ENCODE measurements at regions not wholly inside any gene's neighbourhood (a gene's known extent, or its start where the extent isn't known, plus 50 kb on each side); places are given as distances from the start of the nearest gene placed in this dataset.

GRCh38 chr1:30332116-30333094 lies 391.0 kb downstream of the MATN1 start:
- no peaks in the 10 kb centered on the region for H3K27me3 ChIP-seq (ENCODE audit: control insufficient read depth in 1 of 2, insufficient read depth in 2 of 2, low read length in 2 of 2)
- no peak overlapping the region for H3K4me3 ChIP-seq (ENCODE audit: low read depth in 1 of 2, low read length in 2 of 2)
- H3K27ac ChIP-seq (ENCODE audit: low read depth, low read length): no peak overlapping the region
- no peaks in the 10 kb centered on the region for H3K36me3 ChIP-seq (ENCODE audit: control insufficient read depth in 1 of 2, insufficient read depth in 2 of 2, low read length in 2 of 2)
- H3K4me1 ChIP-seq (ENCODE audit: control insufficient read depth in 1 of 2, insufficient read depth in 2 of 2, low read length in 2 of 2): no peaks in the 10 kb centered on the region
- H3K9ac ChIP-seq (ENCODE audit: low read depth in 1 of 2, low read length in 2 of 2): no peak overlapping the region
- H3K9me3 ChIP-seq (ENCODE audit: control insufficient read depth in 1 of 2, low read length in 2 of 2): no peaks in the 10 kb centered on the region

GRCh38 chr1:30331415-30332065 lies 391.8 kb downstream of the MATN1 start:
- H3K27ac ChIP-seq (ENCODE audit: low read depth, low read length): no peak overlapping the region
- H3K9me3 ChIP-seq (ENCODE audit: control insufficient read depth in 1 of 2, low read length in 2 of 2): no peaks in the 10 kb centered on the region
- H3K4me1 ChIP-seq (ENCODE audit: control insufficient read depth in 1 of 2, insufficient read depth in 2 of 2, low read length in 2 of 2): no peaks in the 10 kb centered on the region
- no peak overlapping the region for H3K4me3 ChIP-seq (ENCODE audit: low read depth in 1 of 2, low read length in 2 of 2)
- H3K27me3 ChIP-seq (ENCODE audit: control insufficient read depth in 1 of 2, insufficient read depth in 2 of 2, low read length in 2 of 2): no peaks in the 10 kb centered on the region
- H3K36me3 ChIP-seq (ENCODE audit: control insufficient read depth in 1 of 2, insufficient read depth in 2 of 2, low read length in 2 of 2): no peaks in the 10 kb centered on the region
- H3K9ac ChIP-seq (ENCODE audit: low read depth in 1 of 2, low read length in 2 of 2): no peak overlapping the region

GRCh38 chr1:30330644-30331043 lies 392.7 kb downstream of the MATN1 start:
- H3K27ac ChIP-seq (ENCODE audit: low read depth, low read length): no peak overlapping the region
- no peaks in the 10 kb centered on the region for H3K27me3 ChIP-seq (ENCODE audit: control insufficient read depth in 1 of 2, insufficient read depth in 2 of 2, low read length in 2 of 2)
- H3K36me3 ChIP-seq (ENCODE audit: control insufficient read depth in 1 of 2, insufficient read depth in 2 of 2, low read length in 2 of 2): no peaks in the 10 kb centered on the region
- H3K9ac ChIP-seq (ENCODE audit: low read depth in 1 of 2, low read length in 2 of 2): no peak overlapping the region
- no peaks in the 10 kb centered on the region for H3K4me1 ChIP-seq (ENCODE audit: control insufficient read depth in 1 of 2, insufficient read depth in 2 of 2, low read length in 2 of 2)
- H3K9me3 ChIP-seq (ENCODE audit: control insufficient read depth in 1 of 2, low read length in 2 of 2): no peaks in the 10 kb centered on the region
- no peak overlapping the region for H3K4me3 ChIP-seq (ENCODE audit: low read depth in 1 of 2, low read length in 2 of 2)

GRCh38 chr1:30329802-30330557 lies 393.4 kb downstream of the MATN1 start:
- no peaks in the 10 kb centered on the region for H3K27me3 ChIP-seq (ENCODE audit: control insufficient read depth in 1 of 2, insufficient read depth in 2 of 2, low read length in 2 of 2)
- no peak overlapping the region for H3K4me3 ChIP-seq (ENCODE audit: low read depth in 1 of 2, low read length in 2 of 2)
- no peaks in the 10 kb centered on the region for H3K9me3 ChIP-seq (ENCODE audit: control insufficient read depth in 1 of 2, low read length in 2 of 2)
- H3K27ac ChIP-seq (ENCODE audit: low read depth, low read length): no peak overlapping the region
- no peak overlapping the region for H3K9ac ChIP-seq (ENCODE audit: low read depth in 1 of 2, low read length in 2 of 2)
- H3K36me3 ChIP-seq (ENCODE audit: control insufficient read depth in 1 of 2, insufficient read depth in 2 of 2, low read length in 2 of 2): no peaks in the 10 kb centered on the region
- H3K4me1 ChIP-seq (ENCODE audit: control insufficient read depth in 1 of 2, insufficient read depth in 2 of 2, low read length in 2 of 2): no peaks in the 10 kb centered on the region

- Histone ChIP-seq H3K36me3 (ENCODE audit: control insufficient read depth in 1 of 2, insufficient read depth in 2 of 2, low read length in 2 of 2) (no peaks in the 10 kb centered on the region), H3K27me3 (ENCODE audit: control insufficient read depth in 1 of 2, insufficient read depth in 2 of 2, low read length in 2 of 2) (no peaks in the 10 kb centered on the region), H3K27ac (ENCODE audit: low read depth, low read length) (no peak overlapping the region), H3K9ac (ENCODE audit: low read depth in 1 of 2, low read length in 2 of 2) (no peak overlapping the region), H3K4me3 (ENCODE audit: low read depth in 1 of 2, low read length in 2 of 2) (no peak overlapping the region), H3K9me3 (ENCODE audit: control insufficient read depth in 1 of 2, low read length in 2 of 2) (no peaks in the 10 kb centered on the region), H3K4me1 (ENCODE audit: control insufficient read depth in 1 of 2, insufficient read depth in 2 of 2, low read length in 2 of 2) (no peaks in the 10 kb centered on the region)
Measured at GRCh38 chr1:30329263-30329753, 394.1 kb downstream of the MATN1 start.

- Histone ChIP-seq H3K9me3 (ENCODE audit: control insufficient read depth in 1 of 2, low read length in 2 of 2) (no peaks in the 10 kb centered on the region), H3K27ac (ENCODE audit: low read depth, low read length) (no peak overlapping the region), H3K27me3 (ENCODE audit: control insufficient read depth in 1 of 2, insufficient read depth in 2 of 2, low read length in 2 of 2) (no peaks in the 10 kb centered on the region), H3K4me3 (ENCODE audit: low read depth in 1 of 2, low read length in 2 of 2) (no peak overlapping the region), H3K9ac (ENCODE audit: low read depth in 1 of 2, low read length in 2 of 2) (no peak overlapping the region), H3K4me1 (ENCODE audit: control insufficient read depth in 1 of 2, insufficient read depth in 2 of 2, low read length in 2 of 2) (no peaks in the 10 kb centered on the region), H3K36me3 (ENCODE audit: control insufficient read depth in 1 of 2, insufficient read depth in 2 of 2, low read length in 2 of 2) (no peaks in the 10 kb centered on the region)
Measured at GRCh38 chr1:30328401-30329262, 394.8 kb downstream of the MATN1 start.

GRCh38 chr1:30328100-30328370 lies 395.4 kb downstream of the MATN1 start:
- Histone ChIP-seq H3K9me3 (ENCODE audit: control insufficient read depth in 1 of 2, low read length in 2 of 2) (no peaks in the 10 kb centered on the region), H3K4me1 (ENCODE audit: control insufficient read depth in 1 of 2, insufficient read depth in 2 of 2, low read length in 2 of 2) (no peaks in the 10 kb centered on the region), H3K27ac (ENCODE audit: low read depth, low read length) (no peak overlapping the region), H3K9ac (ENCODE audit: low read depth in 1 of 2, low read length in 2 of 2) (no peak overlapping the region), H3K36me3 (ENCODE audit: control insufficient read depth in 1 of 2, insufficient read depth in 2 of 2, low read length in 2 of 2) (no peaks in the 10 kb centered on the region), H3K4me3 (ENCODE audit: low read depth in 1 of 2, low read length in 2 of 2) (no peak overlapping the region), H3K27me3 (ENCODE audit: control insufficient read depth in 1 of 2, insufficient read depth in 2 of 2, low read length in 2 of 2) (no peaks in the 10 kb centered on the region)

- H3K36me3 ChIP-seq (ENCODE audit: control insufficient read depth in 1 of 2, insufficient read depth in 2 of 2, low read length in 2 of 2): no peaks in the 10 kb centered on the region
- no peak overlapping the region for H3K4me3 ChIP-seq (ENCODE audit: low read depth in 1 of 2, low read length in 2 of 2)
- no peaks in the 10 kb centered on the region for H3K4me1 ChIP-seq (ENCODE audit: control insufficient read depth in 1 of 2, insufficient read depth in 2 of 2, low read length in 2 of 2)
- H3K27ac ChIP-seq (ENCODE audit: low read depth, low read length): no peak overlapping the region
- no peaks in the 10 kb centered on the region for H3K27me3 ChIP-seq (ENCODE audit: control insufficient read depth in 1 of 2, insufficient read depth in 2 of 2, low read length in 2 of 2)
- H3K9ac ChIP-seq (ENCODE audit: low read depth in 1 of 2, low read length in 2 of 2): no peak overlapping the region
- no peaks in the 10 kb centered on the region for H3K9me3 ChIP-seq (ENCODE audit: control insufficient read depth in 1 of 2, low read length in 2 of 2)
Measured at GRCh38 chr1:30327370-30328099, 395.9 kb downstream of the MATN1 start.

- Histone ChIP-seq H3K4me3 (ENCODE audit: low read depth in 1 of 2, low read length in 2 of 2) (no peak overlapping the region), H3K27me3 (ENCODE audit: control insufficient read depth in 1 of 2, insufficient read depth in 2 of 2, low read length in 2 of 2) (no peaks in the 10 kb centered on the region), H3K9ac (ENCODE audit: low read depth in 1 of 2, low read length in 2 of 2) (no peak overlapping the region), H3K4me1 (ENCODE audit: control insufficient read depth in 1 of 2, insufficient read depth in 2 of 2, low read length in 2 of 2) (no peaks in the 10 kb centered on the region), H3K36me3 (ENCODE audit: control insufficient read depth in 1 of 2, insufficient read depth in 2 of 2, low read length in 2 of 2) (no peaks in the 10 kb centered on the region), H3K9me3 (ENCODE audit: control insufficient read depth in 1 of 2, low read length in 2 of 2) (no peaks in the 10 kb centered on the region), H3K27ac (ENCODE audit: low read depth, low read length) (no peak overlapping the region)
Measured at GRCh38 chr1:30325999-30326398, 397.4 kb downstream of the MATN1 start.

Measured in duodenal mucosa (tissue), 2 donors.